Sigmoid colon (tissue), 6 donors: ENCODE measurements at regions not wholly inside any gene's neighbourhood (a gene's known extent, or its start where the extent isn't known, plus 50 kb on each side); places are given as distances from the start of the nearest gene placed in this dataset.

ENCODE experiments used
- DNase-seq: peaks from one replicate; pipeline ENCODE4 v3.0.0-alpha.2; 2019
- H3K27ac ChIP-seq, 4 donors: fragments of 200-600 bp; sonication (generic); one replicate each; pipeline ENCODE4 v1.5.1; 2016 to 2019; ENCODE audit warnings: mild to moderate bottlenecking in 1 of 4
- H3K27me3 ChIP-seq, 3 donors: fragments of 200-600 bp; sonication (generic); one replicate each; pipeline ENCODE4 v1.5.1; 2019; ENCODE audit warnings: mild to moderate bottlenecking in 1 of 3
- H3K36me3 ChIP-seq, 4 donors: fragments of 200-600 bp; sonication (generic); one replicate each; pipeline ENCODE4 v1.5.1; 2016 to 2019
- H3K4me1 ChIP-seq, 4 donors: fragments of 200-600 bp; sonication (generic); one replicate each; pipeline ENCODE4 v1.5.1; 2017 to 2019
- H3K4me3 ChIP-seq, 4 donors: fragments of 200-600 bp; sonication (generic); one replicate each; pipeline ENCODE4 v1.5.1; 2017 to 2019; ENCODE audit warnings: mild to moderate bottlenecking in 2 of 4, moderate library complexity in 1 of 4
- H3K9me3 ChIP-seq, 4 donors: fragments of 200-600 bp in 3 of 4; sonication (generic) in 3 of 4; one replicate each; pipeline versions ENCODE4 v1.5.1 to v1.6.1; 2013 to 2019
- EP300 ChIP-seq, 4 donors: sonication (generic); formaldehyde crosslinking; IDR thresholded peaks; one replicate each; pipeline ENCODE4 v1.6.1; 2017; ENCODE audit warnings: antibody characterized with exemption in 4 of 4
- POLR2A ChIP-seq, 2 donors: fragments of 450-650 bp; IDR thresholded peaks; one replicate each; pipeline ENCODE4 v1.6.1; 2016; ENCODE audit warnings: antibody characterized with exemption in 2 of 2, mild to moderate bottlenecking in 2 of 2, moderate library complexity in 2 of 2
- POLR2AphosphoS5 ChIP-seq, 4 donors: sonication (generic); formaldehyde crosslinking; IDR thresholded peaks; one replicate each; pipeline ENCODE4 v1.6.1; 2017; ENCODE audit warnings: antibody characterized with exemption in 4 of 4
- whole genome bisulfite sequencing, 2 donors: extraction: QIAGEN DNeasy Blood & Tissue Kit; methylation state at CpG; one replicate each; pipeline ENCODE4 v1.1.7; 2013; 5-methylcytosine and 5-hydroxymethylcytosine counted together
- intact Hi-C: fragments of 100-400 bp; cut with DNase I; formaldehyde crosslinking; loops from one replicate; pipeline ENCODE4 v1.15.1; 2023
- TF ChIP-seq, protein P1 (sequence below), 4 experiments: fragments of 450-650 bp in 3 of 4; fragments of 200-600 bp in 1 of 4; IDR thresholded peaks; one replicate each; pipeline ENCODE4 v1.5.1; 2016 to 2019; ENCODE audit warnings: antibody characterized with exemption in 4 of 4, mild to moderate bottlenecking in 3 of 4, moderate library complexity in 2 of 4
- donor health status: healthy with polysubstance abuse.
- donor health status: healthy.

DNA sequence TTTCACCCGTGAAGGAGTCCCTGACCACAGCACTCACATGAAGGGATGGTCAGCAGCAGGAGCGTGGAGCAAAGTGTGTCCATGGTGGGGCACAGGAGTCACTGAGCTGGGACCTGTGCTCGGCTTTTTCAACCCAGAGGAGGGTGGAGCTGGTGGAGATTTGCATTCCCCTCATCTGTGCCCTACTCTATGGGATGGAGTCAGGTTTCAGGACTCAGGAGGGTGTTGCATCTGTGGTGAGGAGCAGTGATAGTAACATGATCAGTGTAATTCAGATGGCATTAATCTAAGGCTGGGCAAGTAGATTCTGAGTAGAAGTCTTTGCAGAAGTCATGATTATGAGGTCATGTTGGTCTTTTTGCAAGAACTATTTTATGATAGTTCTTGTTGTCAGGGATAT is 511.9 kb downstream of the TMEM121 start:
- TF ChIP-seq EP300 (IDR thresholded peaks at IDR 0.05) (no peak), POLR2AphosphoS5 (IDR thresholded peaks at IDR 0.05) (no peak), POLR2A (IDR thresholded peaks at IDR 0.05) (no peak)
- TF ChIP-seq, protein P1, sequence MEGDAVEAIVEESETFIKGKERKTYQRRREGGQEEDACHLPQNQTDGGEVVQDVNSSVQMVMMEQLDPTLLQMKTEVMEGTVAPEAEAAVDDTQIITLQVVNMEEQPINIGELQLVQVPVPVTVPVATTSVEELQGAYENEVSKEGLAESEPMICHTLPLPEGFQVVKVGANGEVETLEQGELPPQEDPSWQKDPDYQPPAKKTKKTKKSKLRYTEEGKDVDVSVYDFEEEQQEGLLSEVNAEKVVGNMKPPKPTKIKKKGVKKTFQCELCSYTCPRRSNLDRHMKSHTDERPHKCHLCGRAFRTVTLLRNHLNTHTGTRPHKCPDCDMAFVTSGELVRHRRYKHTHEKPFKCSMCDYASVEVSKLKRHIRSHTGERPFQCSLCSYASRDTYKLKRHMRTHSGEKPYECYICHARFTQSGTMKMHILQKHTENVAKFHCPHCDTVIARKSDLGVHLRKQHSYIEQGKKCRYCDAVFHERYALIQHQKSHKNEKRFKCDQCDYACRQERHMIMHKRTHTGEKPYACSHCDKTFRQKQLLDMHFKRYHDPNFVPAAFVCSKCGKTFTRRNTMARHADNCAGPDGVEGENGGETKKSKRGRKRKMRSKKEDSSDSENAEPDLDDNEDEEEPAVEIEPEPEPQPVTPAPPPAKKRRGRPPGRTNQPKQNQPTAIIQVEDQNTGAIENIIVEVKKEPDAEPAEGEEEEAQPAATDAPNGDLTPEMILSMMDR (IDR thresholded peaks at IDR 0.05) = no peak
- H3K9me3 ChIP-seq = no peaks in the 10 kb centered on the region
- 52 to 60% methylated on average over 3 of the region's 3 CpGs for WGBS, 2 donors
- H3K27me3 ChIP-seq = peaks cover 0 to 11% (median 0%) of the 10 kb centered on the region in 3 donors
- no peak overlapping the region for H3K27ac ChIP-seq
- DNase-seq = no peak
- intact Hi-C loops = no loop called here
- no peaks in the 10 kb centered on the region for H3K4me1 ChIP-seq
- H3K4me3 ChIP-seq = no peak overlapping the region
- H3K36me3 ChIP-seq = no peaks in the 10 kb centered on the region

DNA sequence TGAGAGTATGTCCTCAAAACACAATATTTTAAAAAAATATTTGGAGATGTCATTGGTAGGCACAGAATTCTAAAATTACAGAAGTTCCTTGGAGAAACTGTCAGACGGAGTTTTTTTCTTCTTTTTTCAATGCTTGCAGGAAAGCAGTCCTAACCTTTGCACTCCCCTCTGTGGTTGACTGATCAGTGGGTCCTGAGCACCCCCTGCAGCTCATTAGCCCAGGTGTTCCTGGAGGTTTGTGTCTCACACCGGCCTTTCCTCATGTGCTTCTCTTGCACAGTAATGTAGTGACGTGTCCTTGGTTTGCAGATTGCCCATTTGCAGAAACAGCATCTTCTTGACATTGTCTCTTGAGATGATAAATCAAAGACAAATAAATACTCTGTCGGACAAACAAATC is 513.0 kb downstream of the TMEM121 start:
- Histone ChIP-seq H3K4me1 (no peaks in the 10 kb centered on the region), H3K9me3 (no peaks in the 10 kb centered on the region), H3K4me3 (no peak overlapping the region), H3K36me3 (no peaks in the 10 kb centered on the region), H3K27me3 (peaks cover 0 to 11% (median 0%) of the 10 kb centered on the region in 3 donors), H3K27ac (no peak overlapping the region)
- WGBS, 2 donors = 41 to 70% methylated on average over 4 of the region's 4 CpGs
- TF ChIP-seq, protein P1 (IDR thresholded peaks at IDR 0.05) = no peak
- TF ChIP-seq POLR2A (IDR thresholded peaks at IDR 0.05) (no peak), POLR2AphosphoS5 (IDR thresholded peaks at IDR 0.05) (no peak), EP300 (IDR thresholded peaks at IDR 0.05) (no peak)
- no peak for DNase-seq
- intact Hi-C loops = no loop called here

DNA sequence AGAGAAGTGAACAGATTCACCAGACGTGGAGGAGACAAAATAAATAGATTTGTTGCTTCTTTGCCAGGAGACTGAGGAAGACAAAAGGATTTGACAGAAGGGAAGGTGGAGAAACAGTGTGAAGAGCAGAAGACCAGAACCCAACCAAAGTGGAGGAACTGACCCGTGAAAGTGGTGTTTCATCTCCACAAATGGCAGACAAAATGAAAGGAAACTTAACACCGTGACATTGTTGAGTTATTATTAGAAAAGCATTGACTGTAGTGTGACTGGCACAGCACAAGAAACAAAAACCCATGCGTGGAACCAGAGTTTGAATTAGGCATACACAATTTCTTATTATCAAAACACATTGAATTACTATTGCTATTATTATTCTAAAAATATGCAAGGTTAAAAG is 518.1 kb downstream of the TMEM121 start:
- DNase-seq = no peak
- Histone ChIP-seq H3K4me3 (no peak overlapping the region), H3K27ac (no peak overlapping the region), H3K27me3 (peaks cover 0 to 5% (median 0%) of the 10 kb centered on the region in 3 donors), H3K4me1 (no peaks in the 10 kb centered on the region), H3K9me3 (no peaks in the 10 kb centered on the region), H3K36me3 (no peaks in the 10 kb centered on the region)
- TF ChIP-seq POLR2AphosphoS5 (IDR thresholded peaks at IDR 0.05) = no peak
- TF ChIP-seq, protein P1 (IDR thresholded peaks at IDR 0.05) = no peak
- TF ChIP-seq POLR2A (IDR thresholded peaks at IDR 0.05) = no peak
- no peak for TF ChIP-seq EP300 (IDR thresholded peaks at IDR 0.05)
- WGBS, 2 donors = 58 to 62% methylated on average over 4 of the region's 4 CpGs
- intact Hi-C loops = no loop called here

DNA sequence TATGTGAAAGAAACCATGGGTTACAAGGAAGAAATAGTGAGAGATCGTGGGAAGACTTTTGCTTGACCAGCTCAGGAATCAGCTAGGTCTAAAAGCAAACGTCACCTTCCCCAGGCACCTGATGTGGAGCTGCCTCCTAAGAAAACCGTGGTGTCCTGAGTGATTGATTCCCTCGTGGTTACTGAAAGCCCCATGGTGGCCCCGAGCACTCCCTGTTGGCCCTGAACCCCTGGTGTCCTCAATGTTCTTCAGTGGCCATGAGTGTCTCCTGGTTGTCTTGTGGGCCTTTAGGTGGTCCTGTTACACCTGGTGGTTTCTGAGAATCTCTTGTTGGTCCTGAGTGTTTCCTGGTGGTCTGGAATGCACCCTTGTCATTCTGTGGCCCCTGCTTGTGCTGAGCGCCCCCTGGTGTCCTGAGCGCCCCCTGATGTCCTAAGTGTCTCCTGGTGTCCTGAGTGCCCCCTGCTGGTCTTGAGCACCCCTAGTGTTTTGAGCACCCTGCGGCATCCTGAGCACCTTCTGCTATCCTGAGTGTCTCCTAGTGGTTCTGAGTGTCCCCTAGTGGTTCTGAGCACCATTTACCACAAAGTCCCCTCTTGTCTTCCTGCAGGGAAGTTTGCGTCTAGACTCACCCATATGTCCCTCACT is 518.7 kb downstream of the TMEM121 start:
- DNase-seq = no peak

More for the DNA sequence above, 518.7 kb downstream of the TMEM121 start:
- 57 to 60% methylated on average over 9 of the region's 9 CpGs for WGBS, 2 donors
- Histone ChIP-seq H3K4me1 (no peaks in the 10 kb centered on the region), H3K36me3 (no peaks in the 10 kb centered on the region), H3K4me3 (no peak overlapping the region), H3K9me3 (no peaks in the 10 kb centered on the region), H3K27me3 (peaks cover 0 to 2% (median 0%) of the 10 kb centered on the region in 3 donors), H3K27ac (no peak overlapping the region)
- TF ChIP-seq POLR2A (IDR thresholded peaks at IDR 0.05) (no peak), EP300 (IDR thresholded peaks at IDR 0.05) (no peak), POLR2AphosphoS5 (IDR thresholded peaks at IDR 0.05) (no peak)
- TF ChIP-seq, protein P1 (IDR thresholded peaks at IDR 0.05) = no peak
- intact Hi-C loops = no loop called here
